Breast epithelium (tissue), 3 donors: ENCODE measurements at regions not wholly inside any gene's neighbourhood (a gene's known extent, or its start where the extent isn't known, plus 50 kb on each side); places are given as distances from the start of the nearest gene placed in this dataset.

Experiments
- CTCF ChIP-seq, 3 donors: fragments of 450-650 bp; IDR thresholded peaks; one replicate each; pipeline ENCODE4 v1.5.1; 2016 to 2017; ENCODE audit warnings: antibody characterized with exemption in 3 of 3, mild to moderate bottlenecking in 3 of 3, moderate library complexity in 3 of 3
- POLR2AphosphoS5 ChIP-seq, 3 donors: sonication (generic); formaldehyde crosslinking; IDR thresholded peaks; one replicate each; pipeline ENCODE4 v1.6.1; 2017; ENCODE audit warnings: antibody characterized with exemption in 3 of 3

GRCh38 chr4:107318078-107318477 lies 282.0 kb upstream of the DKK2 start:
- no peak for TF ChIP-seq POLR2AphosphoS5 (IDR thresholded peaks at IDR 0.05)
- TF ChIP-seq CTCF (IDR thresholded peaks at IDR 0.05), result no peak
